Transverse colon (tissue), 4 donors: ENCODE measurements at regions not wholly inside any gene's neighbourhood (a gene's known extent, or its start where the extent isn't known, plus 50 kb on each side); places are given as distances from the start of the nearest gene placed in this dataset.

Experiments
- DNase-seq: peaks from one replicate; pipeline ENCODE4 v3.0.0-alpha.2; 2019
- H3K27ac ChIP-seq, 4 donors: fragments of 200-600 bp; sonication (generic); 2 replicates each; pipeline ENCODE4 v1.5.1; 2016 to 2018; ENCODE audit warnings: inconsistent platforms in 4 of 4
- H3K27me3 ChIP-seq: fragments of 200-600 bp; sonication (generic); 2 replicates; pipeline ENCODE4 v1.5.1; 2017; ENCODE audit warnings: inconsistent platforms
- H3K36me3 ChIP-seq, 4 donors: fragments of 200-600 bp; sonication (generic); 2 replicates each; pipeline ENCODE4 v1.5.1; 2017 to 2019; ENCODE audit warnings: inconsistent platforms in 4 of 4
- H3K4me1 ChIP-seq, 4 donors: fragments of 200-600 bp; sonication (generic); 2 replicates each; pipeline ENCODE4 v1.5.1; 2017 to 2020; ENCODE audit warnings: inconsistent platforms in 4 of 4
- H3K4me3 ChIP-seq, 4 donors: fragments of 200-600 bp; sonication (generic); 1 replicate in 1 of 4; 2 replicates in 3 of 4; pipeline versions ENCODE4 v1.5.1 to v1.6.1; 2017 to 2019; ENCODE audit warnings: inconsistent platforms in 4 of 4
- H3K9me3 ChIP-seq, 2 donors: fragments of 200-600 bp; sonication (generic); 2 replicates each; pipeline ENCODE4 v1.5.1; 2017 to 2019; ENCODE audit warnings: inconsistent platforms in 2 of 2
- EP300 ChIP-seq: sonication (generic); formaldehyde crosslinking; IDR thresholded peaks from one replicate; pipeline ENCODE4 v1.6.1; 2017; ENCODE audit warnings: antibody characterized with exemption, low read depth
- POLR2A ChIP-seq: fragments of 450-650 bp; IDR thresholded peaks from one replicate; pipeline ENCODE4 v1.6.1; 2016; ENCODE audit warnings: antibody characterized with exemption, mild to moderate bottlenecking, moderate library complexity
- POLR2AphosphoS5 ChIP-seq, 3 donors: sonication (generic); formaldehyde crosslinking; IDR thresholded peaks; one replicate each; pipeline ENCODE4 v1.6.1; 2016; ENCODE audit warnings: antibody characterized with exemption in 3 of 3
- WGBS, 2 donors: methylation state at CpG; one replicate each; pipeline ENCODE4 v1.1.5; 2018; ENCODE audit warnings: low coverage in 1 of 2; 5-methylcytosine and 5-hydroxymethylcytosine counted together
- in situ Hi-C, 4 donors: fragments of 200-750 bp; cut with MboI; loops; one replicate each; pipeline versions ENCODE4 v1.15.0 to v1.15.1; 2017; ENCODE audit warnings: low sequenced_read_pairs in 3 of 4, low pct_ligation_motif_present in 1 of 4, low pct_unique_long_range_greater_than_20kb in 1 of 4
- intact Hi-C: fragments of 100-400 bp; cut with DNase I; formaldehyde crosslinking; loops from one replicate; pipeline ENCODE4 v1.15.1; 2023; ENCODE audit warnings: low total_unique reads
- TF ChIP-seq, protein P1 (sequence below), 5 experiments: fragments of 200-600 bp in 3 of 5; fragments of 450-650 bp in 2 of 5; sonication (generic) in 3 of 5; IDR thresholded peaks; 1 replicate in 2 of 5; 2 replicates in 3 of 5; pipeline ENCODE4 v1.5.1; 2016 to 2017; ENCODE audit warnings: antibody characterized with exemption in 5 of 5, inconsistent platforms in 3 of 5, mild to moderate bottlenecking in 2 of 5, moderate library complexity in 1 of 5

DNA sequence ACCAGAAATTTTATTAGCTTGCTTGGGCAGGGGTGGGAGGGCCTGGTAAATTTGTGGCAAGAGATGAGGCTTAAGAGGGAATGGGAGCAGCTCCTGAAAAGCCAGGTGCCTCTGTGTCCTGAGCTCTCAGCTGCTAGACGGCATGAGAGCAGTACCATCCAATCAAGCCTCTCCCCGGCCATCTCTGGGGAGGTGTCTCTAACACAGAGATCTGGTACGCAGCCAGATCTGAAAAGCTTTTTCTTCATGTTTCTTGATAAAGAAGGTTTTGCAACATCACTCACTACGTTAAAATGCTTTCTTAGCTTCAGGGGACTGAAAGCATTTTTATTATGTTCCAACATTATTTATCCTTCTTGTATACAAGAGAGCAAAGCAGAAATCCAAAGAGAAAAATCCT, 488.2 kb downstream of the RBFOX1 start:
- no peaks in the 10 kb centered on the region for H3K9me3 ChIP-seq
- no peak for DNase-seq
- TF ChIP-seq EP300 (no peak), POLR2AphosphoS5 (IDR thresholded peaks at IDR 0.05) (no peak), POLR2A (no peak)
- TF ChIP-seq, protein P1, sequence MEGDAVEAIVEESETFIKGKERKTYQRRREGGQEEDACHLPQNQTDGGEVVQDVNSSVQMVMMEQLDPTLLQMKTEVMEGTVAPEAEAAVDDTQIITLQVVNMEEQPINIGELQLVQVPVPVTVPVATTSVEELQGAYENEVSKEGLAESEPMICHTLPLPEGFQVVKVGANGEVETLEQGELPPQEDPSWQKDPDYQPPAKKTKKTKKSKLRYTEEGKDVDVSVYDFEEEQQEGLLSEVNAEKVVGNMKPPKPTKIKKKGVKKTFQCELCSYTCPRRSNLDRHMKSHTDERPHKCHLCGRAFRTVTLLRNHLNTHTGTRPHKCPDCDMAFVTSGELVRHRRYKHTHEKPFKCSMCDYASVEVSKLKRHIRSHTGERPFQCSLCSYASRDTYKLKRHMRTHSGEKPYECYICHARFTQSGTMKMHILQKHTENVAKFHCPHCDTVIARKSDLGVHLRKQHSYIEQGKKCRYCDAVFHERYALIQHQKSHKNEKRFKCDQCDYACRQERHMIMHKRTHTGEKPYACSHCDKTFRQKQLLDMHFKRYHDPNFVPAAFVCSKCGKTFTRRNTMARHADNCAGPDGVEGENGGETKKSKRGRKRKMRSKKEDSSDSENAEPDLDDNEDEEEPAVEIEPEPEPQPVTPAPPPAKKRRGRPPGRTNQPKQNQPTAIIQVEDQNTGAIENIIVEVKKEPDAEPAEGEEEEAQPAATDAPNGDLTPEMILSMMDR (IDR thresholded peaks at IDR 0.05) = no peak
- intact Hi-C loops = no loop called here
- H3K4me1 ChIP-seq = no peaks in the 10 kb centered on the region
- 27 to 66% methylated on average over 1 to 4 of the region's 4 CpGs for WGBS, 2 donors
- no peaks in the 10 kb centered on the region for H3K27me3 ChIP-seq
- no peaks in the 10 kb centered on the region for H3K36me3 ChIP-seq
- H3K4me3 ChIP-seq = no peak overlapping the region
- in situ Hi-C loops = no loop called here
- no peak overlapping the region for H3K27ac ChIP-seq

DNA sequence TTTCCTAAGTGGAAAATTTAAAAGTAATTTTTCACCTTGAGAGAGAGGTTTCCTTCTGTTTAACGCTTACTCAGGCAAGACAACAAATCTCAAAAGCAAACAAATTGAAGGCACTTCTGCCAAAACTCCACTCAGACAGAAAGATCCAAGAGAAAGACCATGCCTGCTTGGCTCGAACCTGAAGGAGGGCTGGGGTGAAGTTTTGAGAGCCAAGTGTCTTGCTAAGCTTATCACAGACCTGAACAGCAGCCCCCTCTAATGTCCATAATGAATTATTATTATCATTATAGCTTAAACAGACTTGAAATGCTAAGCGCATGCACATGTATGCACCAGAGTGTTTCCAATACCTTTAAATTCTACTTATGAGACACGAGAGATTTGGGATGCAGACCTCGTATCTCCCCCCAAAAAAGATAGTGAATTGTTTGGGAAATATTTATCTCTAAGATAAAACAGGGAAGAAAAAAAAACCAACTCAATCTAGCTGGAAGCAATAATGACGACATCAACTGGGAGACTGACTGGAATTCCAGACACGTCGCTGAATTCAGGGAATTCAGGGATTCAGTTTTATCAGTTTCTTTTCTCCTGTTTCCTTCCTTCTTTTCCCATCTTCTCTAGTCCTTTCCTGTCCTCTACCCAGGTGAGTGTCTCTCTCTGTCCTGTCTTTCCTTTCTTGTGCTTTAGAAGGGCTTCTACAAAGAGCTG, 473.2 kb downstream of the RBFOX1 start:
- Histone ChIP-seq H3K9me3 (no peaks in the 10 kb centered on the region), H3K4me3 (no peak overlapping the region), H3K36me3 (no peaks in the 10 kb centered on the region), H3K27ac (no peak overlapping the region), H3K4me1 (no peaks in the 10 kb centered on the region), H3K27me3 (no peaks in the 10 kb centered on the region)
- in situ Hi-C loops (no loop called here), intact Hi-C loops (no loop called here)
- no peak for DNase-seq
- WGBS, 2 donors = 66 to 69% methylated on average over 7 to 8 of the region's 8 CpGs
- TF ChIP-seq EP300 (no peak), POLR2AphosphoS5 (IDR thresholded peaks at IDR 0.05) (no peak)
- TF ChIP-seq, protein P1 (IDR thresholded peaks at IDR 0.05) = no peak

DNA sequence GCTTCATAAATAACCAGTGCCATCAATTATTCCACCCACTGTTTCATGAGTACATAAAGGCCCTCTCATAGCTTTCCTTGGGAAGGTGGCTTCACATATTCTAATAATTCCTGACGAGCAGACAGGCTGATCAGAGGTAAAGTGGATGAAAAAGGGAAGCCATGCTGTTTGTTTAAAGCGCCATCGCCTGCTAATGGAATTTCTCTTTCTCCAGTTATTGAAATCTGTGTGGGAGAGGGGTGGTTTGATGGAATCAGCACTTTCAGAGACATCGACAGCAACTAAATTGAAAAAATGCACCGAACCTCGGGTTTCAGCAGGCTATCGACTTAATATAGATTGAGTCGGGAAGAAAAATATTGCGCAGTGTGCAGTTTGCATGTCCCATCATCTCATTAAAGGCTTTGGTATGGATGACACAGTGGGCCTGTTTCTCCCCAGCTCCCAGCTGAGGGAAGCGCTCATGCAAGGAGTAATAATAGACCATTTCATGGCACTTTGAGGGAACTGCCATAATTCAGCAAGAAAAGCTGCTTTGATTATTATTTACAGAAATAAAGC, 472.1 kb downstream of the RBFOX1 start:
- intact Hi-C loops = no loop called here
- Histone ChIP-seq H3K36me3 (no peaks in the 10 kb centered on the region), H3K4me1 (no peaks in the 10 kb centered on the region), H3K9me3 (no peaks in the 10 kb centered on the region), H3K27ac (no peak overlapping the region), H3K27me3 (no peaks in the 10 kb centered on the region), H3K4me3 (no peak overlapping the region)
- TF ChIP-seq, protein P1 (IDR thresholded peaks at IDR 0.05) = no peak
- TF ChIP-seq POLR2A = no peak
- TF ChIP-seq EP300 = no peak
- TF ChIP-seq POLR2AphosphoS5 (IDR thresholded peaks at IDR 0.05) = no peak
- WGBS, 2 donors = 86 to 87% methylated on average over 3 to 10 of the region's 10 CpGs
- no peak for DNase-seq
- in situ Hi-C loops = no loop called here

DNA sequence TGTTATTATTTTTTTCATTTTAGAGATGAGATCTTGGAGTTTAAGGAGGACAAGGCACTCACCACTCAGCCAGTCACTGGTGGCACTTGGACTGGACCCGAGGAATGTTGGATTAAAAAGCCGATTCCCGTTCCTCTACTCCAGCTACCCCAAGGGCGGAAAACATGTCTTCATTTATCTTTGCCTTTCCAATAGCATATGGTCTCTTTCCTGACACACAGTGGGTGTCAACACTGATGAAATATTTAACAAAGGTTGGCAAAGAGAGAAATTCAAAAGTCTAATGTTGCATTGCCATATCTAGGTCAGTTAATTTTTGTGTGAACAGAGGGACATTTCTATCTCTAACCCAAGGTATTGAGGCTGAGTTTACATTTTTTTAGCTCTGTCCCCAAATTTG, 459.7 kb downstream of the RBFOX1 start:
- no peak overlapping the region for H3K4me3 ChIP-seq
- in situ Hi-C loops = no loop called here
- H3K27ac ChIP-seq = no peak overlapping the region
- H3K36me3 ChIP-seq = no peaks in the 10 kb centered on the region
- H3K9me3 ChIP-seq = no peaks in the 10 kb centered on the region
- intact Hi-C loops = no loop called here
- 87 to 89% methylated on average over 4 of the region's 4 CpGs for WGBS, 2 donors
- H3K4me1 ChIP-seq = no peaks in the 10 kb centered on the region
- DNase-seq = no peak
- no peaks in the 10 kb centered on the region for H3K27me3 ChIP-seq
- TF ChIP-seq POLR2AphosphoS5 (IDR thresholded peaks at IDR 0.05) = no peak
- TF ChIP-seq EP300 = no peak
- TF ChIP-seq, protein P1 (IDR thresholded peaks at IDR 0.05) = no peak
- no peak for TF ChIP-seq POLR2A
